ENCODE measurements at regions not wholly inside any gene's neighbourhood (a gene's known extent, or its start where the extent isn't known, plus 50 kb on each side); places are given as distances from the start of the nearest gene placed in this dataset.

GRCh38 chr3:14590569-14590968 lies 50.4 kb upstream of the GRIP2 start:
- no peaks in the 10 kb centered on the region for H3K36me3 Mint-ChIP-seq (ENCODE audit: low read depth)
- H3K9me3 Mint-ChIP-seq, result no peaks in the 10 kb centered on the region
- no peaks in the 10 kb centered on the region for H3K4me1 Mint-ChIP-seq (ENCODE audit: low read depth)
- H3K27me3 Mint-ChIP-seq, result peaks cover 17% of the 10 kb centered on the region
- H3K4me3 Mint-ChIP-seq, result no peak overlapping the region
- H3K27ac Mint-ChIP-seq, result no peak overlapping the region

- Mint-ChIP-seq H3K4me3 (no peak overlapping the region), H3K27ac (no peak overlapping the region), H3K4me1 (ENCODE audit: low read depth) (no peaks in the 10 kb centered on the region), H3K27me3 (peaks cover 25% of the 10 kb centered on the region), H3K36me3 (ENCODE audit: low read depth) (no peaks in the 10 kb centered on the region), H3K9me3 (no peaks in the 10 kb centered on the region)
These were observed 52.2 kb upstream of the GRIP2 start for GRCh38 chr3:14592390-14592789.

GRCh38 chr3:14592836-14593235 lies 52.7 kb upstream of the GRIP2 start:
- no peaks in the 10 kb centered on the region for H3K36me3 Mint-ChIP-seq (ENCODE audit: low read depth)
- no peak overlapping the region for H3K27ac Mint-ChIP-seq
- no peaks in the 10 kb centered on the region for H3K9me3 Mint-ChIP-seq
- H3K4me3 Mint-ChIP-seq, result no peak overlapping the region
- no peaks in the 10 kb centered on the region for H3K4me1 Mint-ChIP-seq (ENCODE audit: low read depth)
- peaks cover 27% of the 10 kb centered on the region for H3K27me3 Mint-ChIP-seq

- Mint-ChIP-seq H3K36me3 (ENCODE audit: low read depth) (no peaks in the 10 kb centered on the region), H3K27me3 (peaks cover 37% of the 10 kb centered on the region), H3K27ac (no peak overlapping the region), H3K4me3 (no peak overlapping the region), H3K9me3 (peaks cover 11% of the 10 kb centered on the region), H3K4me1 (ENCODE audit: low read depth) (peaks cover 5% of the 10 kb centered on the region)
These were observed 54.1 kb upstream of the GRIP2 start for GRCh38 chr3:14594234-14594633.

- peaks cover 11% of the 10 kb centered on the region for H3K9me3 Mint-ChIP-seq
- H3K27ac Mint-ChIP-seq, result no peak overlapping the region
- H3K4me3 Mint-ChIP-seq, result no peak overlapping the region
- H3K27me3 Mint-ChIP-seq, result peaks cover 46% of the 10 kb centered on the region
- no peaks in the 10 kb centered on the region for H3K36me3 Mint-ChIP-seq (ENCODE audit: low read depth)
- peaks cover 5% of the 10 kb centered on the region for H3K4me1 Mint-ChIP-seq (ENCODE audit: low read depth)
These were observed 55.4 kb upstream of the GRIP2 start for GRCh38 chr3:14595561-14595960.

GRCh38 chr3:14597266-14597665 lies 54.3 kb upstream of the CCDC174 start:
- Mint-ChIP-seq H3K36me3 (ENCODE audit: low read depth) (no peaks in the 10 kb centered on the region), H3K4me1 (ENCODE audit: low read depth) (peaks cover 5% of the 10 kb centered on the region), H3K4me3 (no peak overlapping the region), H3K27ac (no peak overlapping the region), H3K27me3 (peaks cover 55% of the 10 kb centered on the region), H3K9me3 (peaks cover 11% of the 10 kb centered on the region)

- peaks cover 57% of the 10 kb centered on the region for H3K27me3 Mint-ChIP-seq
These were observed 53.4 kb upstream of the CCDC174 start for GRCh38 chr3:14598143-14598569.

GRCh38 chr3:14599488-14599887 lies 52.1 kb upstream of the CCDC174 start:
- H3K27ac Mint-ChIP-seq, result no peak overlapping the region
- H3K4me3 Mint-ChIP-seq, result no peak overlapping the region
- H3K27me3 Mint-ChIP-seq, result peaks cover 70% of the 10 kb centered on the region
- peaks cover 5% of the 10 kb centered on the region for H3K36me3 Mint-ChIP-seq (ENCODE audit: low read depth)
- H3K4me1 Mint-ChIP-seq (ENCODE audit: low read depth), result peaks cover 10% of the 10 kb centered on the region
- H3K9me3 Mint-ChIP-seq, result peaks cover 15% of the 10 kb centered on the region

More at GRCh38 chr3:14598143-14598569, 53.4 kb upstream of the CCDC174 start:
- Mint-ChIP-seq H3K36me3 (ENCODE audit: low read depth) (peaks cover 1% of the 10 kb centered on the region), H3K9me3 (peaks cover 12% of the 10 kb centered on the region), H3K4me3 (no peak overlapping the region), H3K4me1 (ENCODE audit: low read depth) (peaks cover 6% of the 10 kb centered on the region), H3K27ac (no peak overlapping the region)

- peaks cover 15% of the 10 kb centered on the region for H3K9me3 Mint-ChIP-seq
- H3K4me3 Mint-ChIP-seq, result no peak overlapping the region
- peaks cover 10% of the 10 kb centered on the region for H3K4me1 Mint-ChIP-seq (ENCODE audit: low read depth)
- no peak overlapping the region for H3K27ac Mint-ChIP-seq
- peaks cover 76% of the 10 kb centered on the region for H3K27me3 Mint-ChIP-seq
- H3K36me3 Mint-ChIP-seq (ENCODE audit: low read depth), result peaks cover 5% of the 10 kb centered on the region
These were observed 51.5 kb upstream of the CCDC174 start for GRCh38 chr3:14600075-14600474.

- H3K36me3 Mint-ChIP-seq (ENCODE audit: low read depth), result peaks cover 5% of the 10 kb centered on the region
- H3K9me3 Mint-ChIP-seq, result peaks cover 15% of the 10 kb centered on the region
- peaks cover 79% of the 10 kb centered on the region for H3K27me3 Mint-ChIP-seq
- H3K4me3 Mint-ChIP-seq, result no peak overlapping the region
- no peak overlapping the region for H3K27ac Mint-ChIP-seq
- peaks cover 10% of the 10 kb centered on the region for H3K4me1 Mint-ChIP-seq (ENCODE audit: low read depth)
These were observed 50.5 kb upstream of the CCDC174 start for GRCh38 chr3:14600856-14601610.

GRCh38 chr3:14601692-14602005 lies 49.9 kb upstream of the CCDC174 start:
- peaks cover 79% of the 10 kb centered on the region for H3K27me3 Mint-ChIP-seq
- peaks cover 10% of the 10 kb centered on the region for H3K4me1 Mint-ChIP-seq (ENCODE audit: low read depth)
- no peak overlapping the region for H3K27ac Mint-ChIP-seq
- peaks cover 5% of the 10 kb centered on the region for H3K36me3 Mint-ChIP-seq (ENCODE audit: low read depth)
- peaks cover 15% of the 10 kb centered on the region for H3K9me3 Mint-ChIP-seq
- H3K4me3 Mint-ChIP-seq, result no peak overlapping the region

Data from stimulated activated naive CD8-positive, alpha-beta T cell treated with anti-CD3 and anti-CD28 coated beads, Interleukin-15, Interleukin-2, amounts not matched to agents 100 ng/mL and 50 ng/mL, for 24 hours (primary cell).